Rectal smooth muscle tissue (tissue), 1 donor: ENCODE measurements at regions not wholly inside any gene's neighbourhood (a gene's known extent, or its start where the extent isn't known, plus 50 kb on each side); places are given as distances from the start of the nearest gene placed in this dataset.

ENCODE experiments used
- H3K27ac ChIP-seq: one replicate; pipeline ENCODE4 v1.7.0; 2013; ENCODE audit warnings: low read depth, low read length, inconsistent platforms
- H3K27me3 ChIP-seq: one replicate; pipeline ENCODE4 v1.7.0; 2013; ENCODE audit warnings: low read length; ENCODE audit not compliant: control insufficient read depth, insufficient read depth
- H3K36me3 ChIP-seq: one replicate; pipeline ENCODE4 v1.7.0; 2013; ENCODE audit warnings: low read length; ENCODE audit not compliant: control insufficient read depth, insufficient read depth
- H3K4me1 ChIP-seq: one replicate; pipeline ENCODE4 v1.7.0; 2013; ENCODE audit warnings: low read length; ENCODE audit not compliant: control insufficient read depth, insufficient read depth
- H3K4me3 ChIP-seq: one replicate; pipeline ENCODE4 v1.7.0; 2013; ENCODE audit warnings: low read length
- H3K9ac ChIP-seq: one replicate; pipeline ENCODE4 v1.7.0; 2013; ENCODE audit warnings: low read length

- H3K27ac ChIP-seq = no peak overlapping the region
- H3K27me3 ChIP-seq = no peaks in the 10 kb centered on the region
- H3K4me3 ChIP-seq = no peak overlapping the region
- H3K4me1 ChIP-seq = no peaks in the 10 kb centered on the region
- no peaks in the 10 kb centered on the region for H3K36me3 ChIP-seq
- no peak overlapping the region for H3K9ac ChIP-seq
Observed at GRCh38 chr3:66092175-66092995, 53.7 kb upstream of the MAGI1 start.
